ENCODE measurements at regions not wholly inside any gene's neighbourhood (a gene's known extent, or its start where the extent isn't known, plus 50 kb on each side); places are given as distances from the start of the nearest gene placed in this dataset.

DNA sequence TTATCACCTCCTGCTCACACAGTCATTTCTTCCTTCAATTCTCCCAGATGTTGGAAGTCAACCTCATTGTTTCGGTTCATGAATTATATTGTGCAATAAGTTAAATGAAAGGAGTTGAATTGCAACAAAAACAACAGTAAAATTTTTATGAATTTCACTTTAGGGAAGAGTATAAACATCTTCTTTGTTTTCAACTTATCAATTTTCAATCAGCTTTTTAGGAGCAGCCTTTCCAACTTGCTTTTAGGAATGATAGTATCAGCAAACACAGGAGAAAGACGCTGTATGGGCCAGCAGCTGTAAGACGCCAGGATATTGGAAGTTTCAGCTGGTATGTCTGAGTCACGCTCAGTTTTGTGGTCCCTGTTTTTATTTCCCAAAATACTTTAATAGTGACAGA is 132.5 kb upstream of the ARGLU1 start (continued):
- TF ChIP-seq, protein P1, sequence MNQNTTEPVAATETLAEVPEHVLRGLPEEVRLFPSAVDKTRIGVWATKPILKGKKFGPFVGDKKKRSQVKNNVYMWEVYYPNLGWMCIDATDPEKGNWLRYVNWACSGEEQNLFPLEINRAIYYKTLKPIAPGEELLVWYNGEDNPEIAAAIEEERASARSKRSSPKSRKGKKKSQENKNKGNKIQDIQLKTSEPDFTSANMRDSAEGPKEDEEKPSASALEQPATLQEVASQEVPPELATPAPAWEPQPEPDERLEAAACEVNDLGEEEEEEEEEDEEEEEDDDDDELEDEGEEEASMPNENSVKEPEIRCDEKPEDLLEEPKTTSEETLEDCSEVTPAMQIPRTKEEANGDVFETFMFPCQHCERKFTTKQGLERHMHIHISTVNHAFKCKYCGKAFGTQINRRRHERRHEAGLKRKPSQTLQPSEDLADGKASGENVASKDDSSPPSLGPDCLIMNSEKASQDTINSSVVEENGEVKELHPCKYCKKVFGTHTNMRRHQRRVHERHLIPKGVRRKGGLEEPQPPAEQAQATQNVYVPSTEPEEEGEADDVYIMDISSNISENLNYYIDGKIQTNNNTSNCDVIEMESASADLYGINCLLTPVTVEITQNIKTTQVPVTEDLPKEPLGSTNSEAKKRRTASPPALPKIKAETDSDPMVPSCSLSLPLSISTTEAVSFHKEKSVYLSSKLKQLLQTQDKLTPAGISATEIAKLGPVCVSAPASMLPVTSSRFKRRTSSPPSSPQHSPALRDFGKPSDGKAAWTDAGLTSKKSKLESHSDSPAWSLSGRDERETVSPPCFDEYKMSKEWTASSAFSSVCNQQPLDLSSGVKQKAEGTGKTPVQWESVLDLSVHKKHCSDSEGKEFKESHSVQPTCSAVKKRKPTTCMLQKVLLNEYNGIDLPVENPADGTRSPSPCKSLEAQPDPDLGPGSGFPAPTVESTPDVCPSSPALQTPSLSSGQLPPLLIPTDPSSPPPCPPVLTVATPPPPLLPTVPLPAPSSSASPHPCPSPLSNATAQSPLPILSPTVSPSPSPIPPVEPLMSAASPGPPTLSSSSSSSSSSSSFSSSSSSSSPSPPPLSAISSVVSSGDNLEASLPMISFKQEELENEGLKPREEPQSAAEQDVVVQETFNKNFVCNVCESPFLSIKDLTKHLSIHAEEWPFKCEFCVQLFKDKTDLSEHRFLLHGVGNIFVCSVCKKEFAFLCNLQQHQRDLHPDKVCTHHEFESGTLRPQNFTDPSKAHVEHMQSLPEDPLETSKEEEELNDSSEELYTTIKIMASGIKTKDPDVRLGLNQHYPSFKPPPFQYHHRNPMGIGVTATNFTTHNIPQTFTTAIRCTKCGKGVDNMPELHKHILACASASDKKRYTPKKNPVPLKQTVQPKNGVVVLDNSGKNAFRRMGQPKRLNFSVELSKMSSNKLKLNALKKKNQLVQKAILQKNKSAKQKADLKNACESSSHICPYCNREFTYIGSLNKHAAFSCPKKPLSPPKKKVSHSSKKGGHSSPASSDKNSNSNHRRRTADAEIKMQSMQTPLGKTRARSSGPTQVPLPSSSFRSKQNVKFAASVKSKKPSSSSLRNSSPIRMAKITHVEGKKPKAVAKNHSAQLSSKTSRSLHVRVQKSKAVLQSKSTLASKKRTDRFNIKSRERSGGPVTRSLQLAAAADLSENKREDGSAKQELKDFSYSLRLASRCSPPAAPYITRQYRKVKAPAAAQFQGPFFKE (tag by site-specific recombination; IDR thresholded peaks at IDR 0.05; ENCODE audit: borderline replicate concordance), result no peak
- TF ChIP-seq, protein P2, sequence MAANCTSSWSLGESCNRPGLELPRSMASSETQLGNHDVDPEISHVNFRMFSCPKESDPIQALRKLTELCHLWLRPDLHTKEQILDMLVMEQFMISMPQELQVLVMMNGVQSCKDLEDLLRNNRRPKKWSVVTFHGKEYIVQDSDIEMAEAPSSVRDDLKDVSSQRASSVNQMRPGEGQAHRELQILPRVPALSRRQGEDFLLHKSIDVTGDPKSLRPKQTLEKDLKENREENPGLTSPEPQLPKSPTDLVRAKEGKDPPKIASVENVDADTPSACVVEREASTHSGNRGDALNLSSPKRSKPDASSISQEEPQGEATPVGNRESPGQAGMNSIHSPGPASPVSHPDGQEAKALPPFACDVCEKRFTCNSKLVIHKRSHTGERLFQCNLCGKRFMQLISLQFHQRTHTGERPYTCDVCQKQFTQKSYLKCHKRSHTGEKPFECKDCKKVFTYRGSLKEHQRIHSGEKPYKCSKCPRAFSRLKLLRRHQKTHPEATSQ (tag by site-specific recombination; IDR thresholded peaks at IDR 0.05), result no peak
- TF ChIP-seq ZNF830 (tag by site-specific recombination; IDR thresholded peaks at IDR 0.05; ENCODE audit: low read depth) (no peak), ZNF302 (tag by site-specific recombination; IDR thresholded peaks at IDR 0.05; ENCODE audit: low read depth) (no peak), TCF7L2 (IDR thresholded peaks at IDR 0.05; ENCODE audit: borderline replicate concordance, low read depth, low read length) (peak; percentile 73; the same call in 1 of the 2 replicates), ZNF2 (tag by site-specific recombination; IDR thresholded peaks at IDR 0.05) (no peak), SCRT1 (tag by site-specific recombination; IDR thresholded peaks at IDR 0.05; ENCODE audit: borderline replicate concordance) (no peak), ZNF223 (tag by site-specific recombination; IDR thresholded peaks at IDR 0.05) (no peak), TRIM28 (IDR thresholded peaks at IDR 0.05; ENCODE audit: borderline replicate concordance, low read length) (no peak), KLF8 (tag by site-specific recombination; IDR thresholded peaks at IDR 0.05) (0 out of 2 replicates have a peak, but pooled peaks have one; percentile 21), ZNF19 (tag by site-specific recombination; IDR thresholded peaks at IDR 0.05; ENCODE audit: low read depth) (no peak)

DNA sequence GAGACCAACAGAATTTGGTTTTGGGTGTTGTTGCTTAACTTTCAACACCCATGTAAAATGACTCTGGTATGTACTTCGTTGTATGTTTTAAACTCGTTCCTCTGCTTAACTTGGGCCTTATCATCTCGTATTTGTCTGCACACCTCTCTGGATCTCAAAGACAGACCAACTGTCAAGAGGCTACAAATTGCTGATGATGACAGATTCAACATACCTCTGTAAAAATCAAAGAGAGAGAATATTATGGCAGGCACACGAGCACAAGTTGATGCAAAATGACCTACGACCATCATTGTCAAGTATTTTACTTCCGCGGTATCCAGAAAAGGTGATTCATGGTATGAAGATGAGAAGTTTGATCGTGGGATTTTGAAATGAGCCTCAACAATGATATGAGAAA is 132.1 kb upstream of the ARGLU1 start:
- peaks cover 4% of the 10 kb centered on the region; the same call in 1 of the 2 replicates for H3K4me1 ChIP-seq (ENCODE audit: control insufficient read depth, insufficient read depth, low read length)
- peak overlapping the region; percentile 48 for H3K27ac ChIP-seq (ENCODE audit: extremely low read depth, low read depth, low read length)
- no peak overlapping the region for H3K4me3 ChIP-seq (ENCODE audit: low read depth, low read length)
- POLR2A ChIA-PET, result no interaction called here
- H3K36me3 ChIP-seq (ENCODE audit: control insufficient read depth in 2 of 2, insufficient read depth in 1 of 2, low read length in 2 of 2), result no peaks in the 10 kb centered on the region
- no peaks in the 10 kb centered on the region for H3K9me3 ChIP-seq (ENCODE audit: control insufficient read depth, insufficient read depth, low read depth, low read length)
- TF ChIP-seq ZNF10 (tag by site-specific recombination; IDR thresholded peaks at IDR 0.05), result no peak
- no peak for TF ChIP-seq ZNF514 (tag by site-specific recombination; IDR thresholded peaks at IDR 0.05)
- peak; percentile 35; the same call in 1 of the 2 replicates for TF ChIP-seq ZBTB17 (tag by site-specific recombination; IDR thresholded peaks at IDR 0.05)
- CTCF ChIA-PET, result no interaction called here

DNA sequence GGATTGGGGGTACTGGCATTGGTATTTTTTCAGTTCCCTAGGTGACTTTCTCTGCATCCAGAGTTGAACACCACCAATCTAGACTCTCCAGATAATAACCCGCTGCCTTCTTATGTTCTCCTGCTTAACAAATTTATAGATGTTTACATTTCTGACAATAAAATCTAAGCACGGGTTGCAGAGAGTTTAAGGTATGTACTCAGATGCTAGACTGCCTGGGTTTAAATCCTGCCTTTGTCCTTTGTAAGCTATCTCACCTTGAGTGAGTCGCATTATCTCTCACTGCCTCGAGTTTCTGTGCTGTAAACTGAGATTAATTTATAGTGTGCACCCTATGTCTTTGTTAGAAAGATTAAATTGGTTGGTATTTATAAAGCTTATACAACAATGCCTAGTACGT is 131.4 kb upstream of the ARGLU1 start:
- H3K4me1 ChIP-seq (ENCODE audit: control insufficient read depth, insufficient read depth, low read length), result peaks cover 4% of the 10 kb centered on the region; the same call in 1 of the 2 replicates
- H3K9me3 ChIP-seq (ENCODE audit: control insufficient read depth, insufficient read depth, low read depth, low read length), result no peaks in the 10 kb centered on the region
- H3K27ac ChIP-seq (ENCODE audit: extremely low read depth, low read depth, low read length), result peak overlapping the region; percentile 48; the same call in 1 of the 2 replicates
- TF ChIP-seq ZNF266 (tag by site-specific recombination; IDR thresholded peaks at IDR 0.05; ENCODE audit: low read depth) (no peak), ZNF354C (tag by site-specific recombination; IDR thresholded peaks at IDR 0.05; ENCODE audit: borderline replicate concordance, low read depth) (no peak), ZNF629 (tag by site-specific recombination; IDR thresholded peaks at IDR 0.05) (no peak), ZNF302 (tag by site-specific recombination; IDR thresholded peaks at IDR 0.05; ENCODE audit: low read depth) (no peak), ZBTB7A (tag by site-specific recombination; IDR thresholded peaks at IDR 0.05; ENCODE audit: low read depth) (no peak), FEZF1 (tag by site-specific recombination; IDR thresholded peaks at IDR 0.05) (no peak), ZNF473 (tag by site-specific recombination; IDR thresholded peaks at IDR 0.05) (no peak), ZNF221 (tag by site-specific recombination; IDR thresholded peaks at IDR 0.05; ENCODE audit: borderline replicate concordance) (no peak), REPIN1 (tag by site-specific recombination; IDR thresholded peaks at IDR 0.05; ENCODE audit: low read depth) (no peak), ZNF548 (tag by site-specific recombination; IDR thresholded peaks at IDR 0.05) (no peak), ZNF416 (tag by site-specific recombination; IDR thresholded peaks at IDR 0.05) (no peak)
- TF ChIP-seq, protein P3, sequence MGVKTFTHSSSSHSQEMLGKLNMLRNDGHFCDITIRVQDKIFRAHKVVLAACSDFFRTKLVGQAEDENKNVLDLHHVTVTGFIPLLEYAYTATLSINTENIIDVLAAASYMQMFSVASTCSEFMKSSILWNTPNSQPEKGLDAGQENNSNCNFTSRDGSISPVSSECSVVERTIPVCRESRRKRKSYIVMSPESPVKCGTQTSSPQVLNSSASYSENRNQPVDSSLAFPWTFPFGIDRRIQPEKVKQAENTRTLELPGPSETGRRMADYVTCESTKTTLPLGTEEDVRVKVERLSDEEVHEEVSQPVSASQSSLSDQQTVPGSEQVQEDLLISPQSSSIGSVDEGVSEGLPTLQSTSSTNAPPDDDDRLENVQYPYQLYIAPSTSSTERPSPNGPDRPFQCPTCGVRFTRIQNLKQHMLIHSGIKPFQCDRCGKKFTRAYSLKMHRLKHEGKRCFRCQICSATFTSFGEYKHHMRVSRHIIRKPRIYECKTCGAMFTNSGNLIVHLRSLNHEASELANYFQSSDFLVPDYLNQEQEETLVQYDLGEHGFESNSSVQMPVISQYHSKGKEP (tag by site-specific recombination; IDR thresholded peaks at IDR 0.05), result no peak
- H3K4me3 ChIP-seq (ENCODE audit: low read depth, low read length), result no peak overlapping the region
- POLR2A ChIA-PET, result no interaction called here
- H3K36me3 ChIP-seq (ENCODE audit: control insufficient read depth in 2 of 2, insufficient read depth in 1 of 2, low read length in 2 of 2), result no peaks in the 10 kb centered on the region
- CTCF ChIA-PET, result no interaction called here
